ENCODE measurements at regions not wholly inside any gene's neighbourhood (a gene's known extent, or its start where the extent isn't known, plus 50 kb on each side); places are given as distances from the start of the nearest gene placed in this dataset.

- TF ChIP-seq EZH2phosphoT487 (IDR thresholded peaks at IDR 0.05; ENCODE audit: insufficient read depth, low read depth) = no peak
- TF ChIP-seq EZH2 (IDR thresholded peaks at IDR 0.05; ENCODE audit: insufficient read depth, poor library complexity, severe bottlenecking) = no peak
Observed at GRCh38 chr1:212520299-212520698, 87.6 kb downstream of the NENF start.
